ENCODE measurements at regions not wholly inside any gene's neighbourhood (a gene's known extent, or its start where the extent isn't known, plus 50 kb on each side); places are given as distances from the start of the nearest gene placed in this dataset.
A peak's percentile ranks its signal among the peaks of the same experiment; 100 is the strongest.

GRCh38 chr5:125197321-125197720 is 450.9 kb upstream of the ZNF608 start:
- intact Hi-C loops (cut with DNase I, micrococcal nuclease) = no loop called here
- Histone ChIP-seq H3K36me3 (ENCODE audit: low read depth) (no peaks in the 10 kb centered on the region), H3K4me1 (ENCODE audit: low read depth) (peaks cover 4% of the 10 kb centered on the region), H3K4me3 (no peak overlapping the region), H3K9me3 (no peaks in the 10 kb centered on the region)
- ATAC-seq (no peak), DNase-seq (no peak)
- TF ChIP-seq, protein P1, sequence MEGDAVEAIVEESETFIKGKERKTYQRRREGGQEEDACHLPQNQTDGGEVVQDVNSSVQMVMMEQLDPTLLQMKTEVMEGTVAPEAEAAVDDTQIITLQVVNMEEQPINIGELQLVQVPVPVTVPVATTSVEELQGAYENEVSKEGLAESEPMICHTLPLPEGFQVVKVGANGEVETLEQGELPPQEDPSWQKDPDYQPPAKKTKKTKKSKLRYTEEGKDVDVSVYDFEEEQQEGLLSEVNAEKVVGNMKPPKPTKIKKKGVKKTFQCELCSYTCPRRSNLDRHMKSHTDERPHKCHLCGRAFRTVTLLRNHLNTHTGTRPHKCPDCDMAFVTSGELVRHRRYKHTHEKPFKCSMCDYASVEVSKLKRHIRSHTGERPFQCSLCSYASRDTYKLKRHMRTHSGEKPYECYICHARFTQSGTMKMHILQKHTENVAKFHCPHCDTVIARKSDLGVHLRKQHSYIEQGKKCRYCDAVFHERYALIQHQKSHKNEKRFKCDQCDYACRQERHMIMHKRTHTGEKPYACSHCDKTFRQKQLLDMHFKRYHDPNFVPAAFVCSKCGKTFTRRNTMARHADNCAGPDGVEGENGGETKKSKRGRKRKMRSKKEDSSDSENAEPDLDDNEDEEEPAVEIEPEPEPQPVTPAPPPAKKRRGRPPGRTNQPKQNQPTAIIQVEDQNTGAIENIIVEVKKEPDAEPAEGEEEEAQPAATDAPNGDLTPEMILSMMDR (IDR thresholded peaks at IDR 0.05) = no peak

GRCh38 chr5:125198270-125198974 is 452.0 kb upstream of the ZNF608 start:
- Histone ChIP-seq H3K9me3 (no peaks in the 10 kb centered on the region), H3K4me3 (no peak overlapping the region), H3K4me1 (ENCODE audit: low read depth) (peaks cover 4% of the 10 kb centered on the region), H3K36me3 (ENCODE audit: low read depth) (no peaks in the 10 kb centered on the region)
- ATAC-seq (peak; percentile 51), DNase-seq (peak in 2 of 3 donors; percentile 39 to 81)
- intact Hi-C loops (cut with DNase I, micrococcal nuclease) = no loop called here
- TF ChIP-seq, protein P1 (IDR thresholded peaks at IDR 0.05) = no peak

- DNase-seq = no peak
- Histone ChIP-seq H3K9me3 (no peaks in the 10 kb centered on the region), H3K4me1 (ENCODE audit: low read depth) (peaks cover 4% of the 10 kb centered on the region), H3K36me3 (ENCODE audit: low read depth) (no peaks in the 10 kb centered on the region), H3K4me3 (no peak overlapping the region)
- intact Hi-C loops (cut with DNase I, micrococcal nuclease) = no loop called here
- no peak for ATAC-seq
- TF ChIP-seq, protein P1 (IDR thresholded peaks at IDR 0.05) = no peak
Measured at GRCh38 chr5:125199373-125199772, 452.9 kb upstream of the ZNF608 start.

DNA sequence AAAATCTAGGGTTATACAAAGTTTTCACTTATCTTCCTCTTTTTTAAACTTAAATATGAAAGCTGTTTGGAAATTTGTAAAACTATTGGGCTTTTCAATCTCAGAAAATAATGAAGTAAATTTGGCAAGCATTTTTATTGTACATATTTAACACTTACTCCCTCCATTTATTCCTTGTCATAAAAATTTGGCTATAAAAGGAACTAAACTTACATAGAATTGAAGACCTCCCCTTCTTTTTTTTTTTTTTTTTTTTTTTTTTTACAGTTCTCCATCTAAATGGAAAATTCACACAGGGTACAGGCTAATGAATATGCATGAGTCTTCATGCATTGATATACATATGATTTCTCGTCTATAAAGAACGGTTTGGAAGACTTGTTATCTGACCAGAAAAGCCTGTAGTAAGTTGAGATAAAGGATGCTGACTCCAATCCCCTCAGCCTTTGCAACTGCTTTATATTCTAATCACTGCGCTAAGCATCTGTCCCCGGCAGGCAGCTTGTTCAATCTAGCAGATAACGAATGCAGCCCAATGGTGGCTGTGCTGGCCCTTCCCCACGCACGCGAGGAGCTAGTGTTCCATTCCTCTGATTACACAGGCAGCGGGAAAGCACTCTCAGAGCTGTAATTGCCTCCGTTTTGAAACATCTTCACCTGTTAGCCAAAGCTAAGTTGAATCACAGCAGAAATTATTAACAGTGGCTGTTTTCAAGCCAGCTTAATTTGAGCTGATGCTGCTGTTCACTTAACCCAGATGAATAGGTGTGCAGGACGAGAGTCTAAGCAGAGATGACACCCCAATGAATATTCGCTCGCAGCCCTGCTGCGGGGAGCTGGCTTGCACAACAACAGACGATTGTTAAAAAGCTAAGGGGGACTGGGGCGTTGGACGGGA is 453.8 kb upstream of the ZNF608 start:
- Histone ChIP-seq H3K4me3 (no peak overlapping the region), H3K36me3 (ENCODE audit: low read depth) (no peaks in the 10 kb centered on the region), H3K4me1 (ENCODE audit: low read depth) (peaks cover 4% of the 10 kb centered on the region), H3K9me3 (no peaks in the 10 kb centered on the region)
- intact Hi-C loops (cut with DNase I, micrococcal nuclease) = no loop called here
- DNase-seq (no peak), ATAC-seq (no peak)
- TF ChIP-seq, protein P1 (IDR thresholded peaks at IDR 0.05) = no peak

GRCh38 chr5:125200866-125201373 is 454.5 kb upstream of the ZNF608 start:
- H3K9me3 ChIP-seq = no peaks in the 10 kb centered on the region
- intact Hi-C loops (cut with DNase I, micrococcal nuclease) = no loop called here
- ATAC-seq = no peak
- no peaks in the 10 kb centered on the region for H3K36me3 ChIP-seq (ENCODE audit: low read depth)
- no peak for DNase-seq
- peaks cover 4% of the 10 kb centered on the region for H3K4me1 ChIP-seq (ENCODE audit: low read depth)
- H3K4me3 ChIP-seq = no peak overlapping the region
- TF ChIP-seq, protein P1 (IDR thresholded peaks at IDR 0.05) = no peak

All from mucosa of descending colon (tissue), 3 donors.